GM18498 (cell line): ENCODE measurements at regions not wholly inside any gene's neighbourhood (a gene's known extent, or its start where the extent isn't known, plus 50 kb on each side); places are given as distances from the start of the nearest gene placed in this dataset.
"Not testable (repeated sequence)": the region's sequence is repeated elsewhere in the genome, so short reads cannot be mapped to it uniquely, and the experiment has no call there.

Source experiments
- ATAC-seq: cut with Tn5 transposase; IDR thresholded peaks from one replicate; pipeline ENCODE4 v1.9.1; 2021; ENCODE audit warnings: mild to moderate bottlenecking, moderate library complexity; ENCODE audit not compliant: unreplicated experiment

DNA sequence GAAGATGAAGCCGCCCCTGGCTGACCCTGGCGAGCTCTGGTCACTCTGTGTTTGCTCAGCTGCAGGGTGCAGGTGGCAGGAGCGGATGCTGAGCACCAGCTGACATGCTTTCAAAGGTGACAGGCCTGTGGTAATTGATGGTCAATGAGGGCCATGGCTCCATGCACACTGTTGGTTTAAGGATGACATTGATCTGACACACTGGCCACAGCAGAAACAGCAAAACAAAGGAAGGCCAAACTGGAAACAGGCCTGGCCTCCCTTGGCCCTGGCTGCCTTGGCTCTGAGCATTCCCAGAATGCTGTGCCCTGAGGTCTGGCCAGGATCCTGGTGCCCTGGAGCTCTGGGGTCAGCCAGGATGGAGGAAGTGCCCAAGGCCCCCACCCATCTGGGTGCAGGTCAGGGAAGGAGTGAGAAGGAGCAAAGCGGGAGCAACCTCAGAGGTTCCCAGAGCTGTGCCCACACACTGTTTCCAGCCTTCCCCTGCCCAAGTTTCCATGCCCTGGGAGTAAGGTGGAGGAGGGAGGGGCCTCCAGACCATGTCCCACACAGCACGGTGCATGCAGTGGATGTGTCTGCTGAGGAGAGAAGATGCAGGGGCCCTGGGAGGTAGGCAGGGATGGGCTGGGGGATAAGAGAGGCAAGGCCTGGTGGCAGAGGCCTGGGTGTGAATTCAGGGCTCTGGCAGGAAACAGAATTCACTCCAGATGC lies 302.2 kb downstream of the RPS24 start:
- no peak for ATAC-seq

DNA sequence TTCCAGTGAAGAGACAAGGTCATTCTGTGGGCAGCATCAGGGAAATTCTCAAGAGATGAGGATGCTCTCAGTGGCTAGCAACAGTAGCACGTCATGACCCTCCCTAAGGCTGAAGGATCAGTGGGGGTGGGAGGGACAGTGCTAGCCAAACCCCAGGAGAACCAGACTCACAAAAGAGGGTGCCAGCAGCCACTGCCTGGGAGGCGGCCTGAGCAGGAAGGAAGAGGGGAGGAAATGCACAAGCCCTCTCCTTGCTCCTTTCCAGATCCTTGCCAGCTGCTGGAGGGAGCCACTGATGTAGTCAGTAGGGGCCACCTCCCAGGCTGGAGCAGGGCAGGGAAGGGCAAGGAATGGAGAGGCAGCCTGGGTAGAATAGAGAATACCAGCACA lies 302.7 kb downstream of the RPS24 start:
- ATAC-seq = no peak

DNA sequence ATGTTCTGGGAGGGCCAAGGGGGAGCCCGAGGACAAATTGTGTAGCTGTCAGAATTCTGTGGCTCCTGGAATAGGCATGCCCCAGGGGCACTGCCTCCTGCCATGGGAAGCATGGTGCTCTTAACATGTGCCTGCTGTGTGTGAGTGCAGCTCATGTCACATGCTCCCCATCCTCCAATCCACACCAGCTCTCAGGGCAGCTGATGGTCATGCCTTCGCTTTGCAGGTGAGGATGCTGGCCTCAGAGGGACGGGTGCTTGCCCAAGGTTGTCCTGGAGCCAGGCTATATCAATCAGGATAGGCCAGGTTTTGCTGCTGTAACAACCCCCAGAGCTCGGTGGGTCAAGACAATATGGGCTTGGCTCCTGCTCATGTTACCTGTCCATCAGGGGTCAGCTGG lies 303.4 kb downstream of the RPS24 start:
- no peak for ATAC-seq

DNA sequence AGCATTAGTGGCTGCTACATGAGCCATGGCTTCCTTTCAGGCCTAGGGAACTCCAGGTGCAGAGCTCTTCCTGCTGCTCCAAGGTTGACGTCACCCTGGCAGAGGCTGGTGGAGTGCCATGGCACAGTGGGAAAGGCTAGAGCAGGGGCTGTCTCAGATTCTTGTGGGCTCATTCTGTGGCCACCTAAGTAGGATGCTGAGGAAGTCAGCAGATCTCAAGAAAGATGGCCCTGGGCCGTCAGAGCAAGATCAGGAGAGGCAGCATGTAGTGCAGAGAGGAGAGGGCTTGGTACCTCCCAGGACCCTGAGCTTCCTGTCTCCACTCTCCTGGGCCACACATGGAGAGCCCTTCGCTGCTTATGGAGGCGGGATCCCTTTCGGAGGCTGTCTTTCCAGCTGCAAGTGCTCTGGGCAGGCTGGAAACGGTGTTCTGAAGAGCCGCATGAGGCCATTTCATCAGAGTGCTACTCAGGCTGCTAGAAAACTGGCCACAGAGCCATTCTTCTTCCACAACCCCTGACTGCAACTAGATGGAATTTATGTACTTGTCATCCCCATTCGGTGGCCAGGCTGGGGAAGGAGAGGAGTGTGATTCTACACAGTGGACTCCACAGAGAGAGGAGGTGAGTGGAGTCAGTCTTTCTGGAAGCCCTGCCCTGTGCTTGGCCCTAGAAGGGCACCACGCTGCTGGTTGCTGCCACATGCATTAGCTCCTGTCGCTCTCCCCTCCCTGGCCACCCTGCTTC lies 304.2 kb downstream of the RPS24 start:
- ATAC-seq = no peak

DNA sequence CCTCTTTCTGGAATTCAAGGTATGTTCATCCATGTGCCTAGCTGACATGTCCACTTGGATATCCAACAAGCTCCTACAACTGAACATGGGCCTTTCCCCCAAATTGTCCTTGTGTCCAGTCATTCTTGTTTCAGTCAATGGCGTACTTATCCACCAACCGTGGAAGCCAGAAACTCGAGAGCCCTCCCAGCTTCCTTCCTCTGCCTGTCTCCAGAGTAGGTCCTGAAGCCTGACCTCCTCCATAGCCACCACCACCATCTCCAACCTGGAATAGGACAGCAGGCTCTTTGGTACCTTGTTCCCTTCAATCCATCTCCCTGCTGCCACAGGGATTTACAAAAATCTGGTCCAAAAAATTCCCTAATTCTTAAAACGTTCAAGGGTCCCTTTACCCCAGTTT lies 305.1 kb downstream of the RPS24 start:
- no peak for ATAC-seq

DNA sequence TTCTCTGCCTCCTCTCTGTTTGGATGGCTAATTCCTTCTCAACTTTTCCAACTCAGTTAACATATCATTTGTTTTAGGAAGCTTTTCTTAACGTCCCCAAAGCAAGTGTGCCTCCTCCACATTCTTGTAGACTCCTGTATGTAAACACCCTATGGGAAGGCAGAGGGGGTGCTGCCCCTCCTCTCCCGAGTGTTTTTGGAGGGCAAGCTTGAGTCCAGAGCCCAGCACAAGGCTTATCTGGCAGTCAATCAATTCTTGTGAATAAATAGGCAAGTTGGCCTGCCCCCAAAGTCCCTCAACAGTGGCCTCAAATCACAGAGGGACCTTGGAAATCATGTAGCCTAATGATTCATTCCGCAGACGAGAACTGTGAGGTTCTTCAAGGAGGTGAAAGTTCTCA lies 305.6 kb downstream of the RPS24 start:
- ATAC-seq = no peak

DNA sequence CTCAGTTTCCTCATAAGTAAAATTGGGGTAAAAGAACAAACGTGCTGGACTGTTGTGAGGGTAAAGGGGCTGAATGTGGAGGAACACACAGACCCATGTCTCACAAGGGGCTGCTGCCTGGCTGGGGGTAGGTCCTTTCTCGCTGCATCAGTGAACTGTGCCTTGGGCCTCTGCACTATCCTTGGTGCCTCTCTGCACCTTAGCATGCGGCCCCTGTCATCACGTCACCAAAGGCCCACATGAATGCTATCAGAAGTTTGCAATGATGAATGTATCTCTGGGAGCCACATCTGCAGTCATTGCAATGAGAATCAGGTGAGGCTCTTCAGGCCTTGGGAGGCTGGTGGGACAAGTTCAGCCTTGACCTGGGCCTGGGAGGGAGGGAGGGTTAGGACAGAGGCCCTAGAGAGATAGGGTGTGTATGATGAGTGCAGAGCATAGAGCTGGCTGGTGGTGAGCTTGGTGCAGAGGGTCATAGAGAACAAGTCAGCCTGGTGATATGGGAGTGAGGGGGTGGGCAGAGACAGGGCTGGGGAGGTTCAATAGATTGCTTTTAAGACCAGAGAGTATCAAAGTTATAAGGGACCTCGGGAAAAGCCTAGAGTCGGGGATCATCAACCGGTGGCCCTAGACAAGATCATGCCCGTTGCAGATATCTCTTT lies 308.4 kb downstream of the RPS24 start:
- no peak for ATAC-seq

DNA sequence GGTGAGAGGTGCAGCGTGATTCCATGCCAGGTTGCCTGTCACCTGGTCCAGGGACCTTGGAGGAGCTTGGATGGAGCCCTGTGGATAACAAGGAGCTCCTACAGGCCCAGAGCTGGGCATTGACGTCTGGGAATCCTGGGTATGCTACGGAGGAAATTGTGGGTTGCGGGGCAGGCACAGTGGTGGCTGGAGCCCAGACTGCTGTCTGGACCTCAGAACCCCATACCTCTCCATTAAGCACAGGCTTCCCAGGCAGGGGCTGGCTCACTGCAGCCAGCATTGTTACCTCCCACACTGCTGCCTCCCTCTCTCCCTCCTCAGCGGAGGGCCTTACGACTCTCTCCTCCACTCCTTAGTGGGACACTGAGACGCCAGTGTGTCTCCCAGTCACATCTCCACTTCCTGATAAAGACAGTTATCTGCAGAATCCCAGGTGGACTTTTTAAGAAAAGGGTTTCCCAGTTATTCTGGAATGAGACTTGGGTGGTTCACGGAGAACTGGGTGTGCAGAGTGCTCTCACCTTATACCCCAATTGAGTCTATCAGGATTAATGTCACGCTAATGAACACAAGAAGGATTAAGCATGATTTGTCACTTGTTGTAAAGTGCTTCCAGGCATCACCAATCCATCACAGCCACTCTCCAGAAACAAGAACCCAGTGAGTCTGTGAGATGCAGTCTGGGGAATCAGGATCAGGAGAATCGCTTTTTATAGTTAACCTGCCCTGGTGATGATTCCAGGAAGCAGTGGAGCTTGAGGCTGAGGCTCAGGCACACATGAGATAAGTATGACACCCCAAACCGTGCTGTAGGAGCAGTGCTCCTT lies 309.4 kb downstream of the RPS24 start:
- no peak for ATAC-seq

DNA sequence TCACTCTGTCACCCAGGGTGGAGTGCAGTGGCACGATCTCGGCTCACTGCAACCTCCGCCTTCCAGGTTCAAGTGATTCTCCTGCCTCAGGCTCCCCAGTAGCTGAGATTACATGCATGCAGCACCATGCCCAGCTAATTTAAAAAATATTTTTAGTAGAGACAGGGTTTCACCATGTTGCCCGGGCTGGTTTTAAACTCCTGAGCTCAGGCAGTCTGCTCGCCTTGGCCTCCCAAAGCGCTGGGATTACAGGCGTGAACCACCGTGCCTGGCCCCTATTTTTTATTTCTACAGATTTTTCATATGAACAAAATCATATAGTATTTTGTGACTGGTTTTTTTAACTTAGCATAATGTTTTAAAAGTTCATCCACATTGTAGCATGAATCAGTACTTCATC lies 310.6 kb downstream of the RPS24 start:
- not testable (repeated sequence) for ATAC-seq

DNA sequence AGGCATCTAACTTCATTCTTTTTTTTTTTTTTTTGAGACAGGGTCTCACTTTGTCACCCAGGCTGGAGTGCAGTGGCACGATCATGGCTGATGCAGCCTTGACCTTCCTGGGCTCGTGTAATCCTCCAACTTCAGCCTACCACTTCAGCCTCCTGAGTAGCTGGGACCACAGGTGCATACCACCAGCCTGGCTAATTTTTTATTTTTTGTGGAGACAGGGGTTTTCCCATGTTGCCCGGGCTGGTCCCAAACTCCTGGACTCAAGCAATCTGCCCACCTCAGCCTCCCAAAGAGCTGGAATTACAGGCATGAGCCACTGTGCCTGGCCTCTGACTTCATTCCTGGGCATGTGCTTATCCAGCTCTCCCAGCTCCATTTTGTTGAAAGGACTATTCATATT lies 311.9 kb downstream of the RPS24 start:
- ATAC-seq = not testable (repeated sequence)

DNA sequence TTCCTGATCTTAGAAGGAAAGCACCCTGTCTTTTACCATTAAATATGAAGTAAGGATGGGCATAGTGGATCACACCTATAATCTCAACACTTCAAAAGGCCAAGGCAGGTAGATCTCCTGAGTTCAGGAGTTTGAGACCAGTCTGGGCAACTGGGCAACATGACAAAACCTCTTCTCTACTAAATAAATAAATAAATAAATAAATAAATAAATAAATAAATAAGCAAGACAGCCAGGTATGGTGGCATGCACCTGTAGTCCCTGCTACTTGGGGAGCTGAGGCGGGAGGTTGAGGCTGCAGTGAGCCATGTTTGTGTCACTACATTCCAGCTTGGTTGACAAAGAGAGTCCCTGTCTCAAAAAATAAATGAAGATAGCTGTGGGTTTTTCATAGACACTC lies 313.1 kb downstream of the RPS24 start:
- ATAC-seq = no peak

DNA sequence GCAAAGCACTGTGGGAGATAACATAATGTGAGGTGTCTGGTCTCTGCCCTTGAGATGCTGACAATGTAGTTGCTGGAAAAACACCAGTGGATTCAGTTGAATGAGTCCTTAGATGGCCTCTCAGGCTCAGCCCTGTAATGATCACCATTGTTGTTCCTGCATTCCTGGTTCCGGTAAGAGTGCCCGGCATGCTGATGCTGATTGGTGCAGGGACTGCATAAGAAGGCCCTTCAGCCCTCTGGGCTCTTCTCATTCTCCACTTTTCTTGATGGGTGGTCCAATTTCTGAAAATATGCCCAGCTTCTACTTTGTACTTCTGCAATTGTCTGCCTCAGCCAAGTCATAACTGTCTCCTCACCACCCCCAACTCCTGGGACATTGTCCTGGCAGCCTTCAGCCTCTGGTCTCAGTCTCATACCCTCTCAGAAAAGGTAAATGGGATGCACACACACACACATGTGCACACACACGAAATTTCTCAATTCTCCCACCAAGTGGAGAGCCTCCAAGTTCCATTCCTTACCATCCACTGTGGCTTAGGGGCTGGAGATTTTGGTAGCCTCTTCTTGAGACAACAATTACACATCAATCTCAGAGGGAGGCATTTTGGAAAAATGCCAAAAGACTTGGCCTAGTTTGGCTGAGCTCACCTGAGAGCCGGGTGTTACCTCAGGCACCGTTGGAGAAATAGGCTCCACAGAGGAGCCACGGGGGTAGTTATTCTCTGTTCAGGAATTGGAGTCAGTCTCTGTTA lies 314.9 kb downstream of the RPS24 start:
- ATAC-seq = no peak

DNA sequence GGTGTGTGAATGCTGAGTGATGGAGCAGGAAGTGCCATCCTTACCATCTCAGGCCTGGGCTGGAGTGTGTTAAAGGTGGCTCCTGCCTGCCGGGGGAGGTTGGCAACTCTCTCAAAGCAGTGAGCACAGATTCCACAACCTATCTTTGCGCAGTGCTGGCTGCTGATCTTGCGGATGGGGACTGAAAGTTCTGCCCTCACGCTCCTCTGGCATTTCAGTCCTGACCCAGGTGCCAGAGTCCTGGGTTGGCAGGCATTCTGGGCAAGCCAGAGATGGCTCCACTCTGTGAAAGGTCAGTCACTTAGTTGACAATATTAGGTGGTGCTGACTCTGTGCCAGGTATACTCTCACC lies 315.5 kb downstream of the RPS24 start:
- no peak for ATAC-seq

DNA sequence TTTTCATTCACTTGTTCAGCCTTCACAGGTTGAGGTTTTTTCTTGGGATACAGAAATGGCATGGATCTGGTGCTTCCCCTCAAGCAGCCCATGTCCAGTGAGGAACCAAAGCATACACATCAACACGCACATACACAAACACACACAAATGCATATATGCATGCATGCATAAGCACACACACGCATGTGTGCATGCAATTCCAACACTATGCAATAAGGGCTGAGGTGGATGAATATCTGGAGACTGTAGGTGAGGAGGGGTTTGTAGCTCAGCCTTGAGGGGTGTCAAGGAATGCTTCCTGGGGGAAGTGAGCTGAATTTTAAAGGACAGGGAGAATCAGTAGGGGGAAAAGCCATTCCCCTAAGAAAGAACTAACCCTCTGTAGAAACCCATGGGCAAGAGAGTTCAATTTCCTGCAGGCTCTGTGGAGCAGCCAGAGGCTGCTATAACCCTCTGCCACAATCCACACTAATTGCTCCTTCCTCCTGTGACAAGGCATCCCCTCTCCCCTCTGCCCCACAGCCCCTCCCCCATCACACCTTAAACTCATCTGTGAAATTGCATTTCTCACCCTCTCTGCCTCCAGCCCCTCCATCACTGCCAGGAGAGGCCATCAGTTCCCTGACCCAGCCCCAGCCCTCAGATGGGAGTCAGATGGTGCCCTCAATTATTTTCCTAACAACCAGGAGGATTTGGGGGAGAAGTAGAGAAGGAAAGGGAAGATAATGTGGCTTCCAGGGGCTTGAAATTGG lies 316.4 kb downstream of the RPS24 start:
- ATAC-seq = no peak

DNA sequence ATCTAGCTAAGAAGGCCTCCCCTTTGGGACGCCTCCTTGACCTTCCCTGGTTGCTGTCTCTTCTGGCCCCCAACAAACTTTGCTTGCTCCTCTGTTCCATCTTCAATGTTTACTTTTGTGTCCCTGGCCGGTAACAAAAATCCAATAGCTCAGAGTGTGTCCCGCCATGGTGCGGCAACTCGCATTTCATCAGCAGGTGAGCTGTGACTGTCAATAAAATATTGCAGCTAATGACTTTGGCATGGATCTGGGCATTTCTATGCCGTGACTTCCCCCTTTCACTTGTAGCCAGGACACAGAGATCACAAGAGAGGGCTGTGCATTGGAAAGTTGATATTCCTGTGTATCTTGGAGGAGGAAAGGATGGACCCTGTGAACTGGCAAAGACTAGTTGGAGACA lies 317.6 kb downstream of the RPS24 start:
- ATAC-seq = no peak

DNA sequence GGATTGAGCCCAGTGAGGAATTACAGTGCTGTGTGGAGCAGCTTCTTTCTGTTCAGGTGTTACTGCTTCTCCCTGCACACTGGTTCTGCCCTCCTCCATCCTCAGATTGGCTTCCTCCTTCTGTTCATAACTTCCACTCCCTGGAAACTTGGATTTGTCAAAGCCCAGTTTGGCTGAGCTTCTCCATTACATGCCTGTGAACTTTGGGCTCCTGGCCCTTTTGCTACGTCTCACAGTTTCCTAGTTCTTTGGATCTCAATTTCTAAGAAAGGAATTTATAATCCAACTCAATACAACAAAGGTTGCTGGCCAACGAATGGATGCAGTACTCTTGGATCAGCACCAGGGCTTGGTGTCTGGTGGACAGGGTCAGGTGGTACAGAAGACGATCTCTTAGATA lies 318.1 kb downstream of the RPS24 start:
- ATAC-seq = no peak

DNA sequence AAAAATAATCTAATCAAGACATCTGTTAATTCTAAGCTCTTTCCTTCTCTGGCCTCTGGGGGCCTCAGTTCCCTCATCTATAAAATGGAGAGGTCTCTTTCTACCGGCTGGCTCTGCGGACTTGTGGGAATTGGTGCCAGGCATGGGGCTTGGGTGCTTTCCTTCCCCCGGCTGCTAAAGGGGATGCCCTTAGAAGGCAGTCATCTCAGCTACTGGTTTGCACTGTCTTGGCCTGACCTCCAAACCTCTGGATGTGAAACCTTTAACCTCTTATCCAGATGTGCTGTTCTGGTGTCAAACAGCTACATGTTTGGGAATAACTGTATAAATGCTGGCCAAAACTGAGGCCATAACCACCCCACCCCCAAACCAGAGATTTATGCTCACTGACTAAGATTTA lies 320.0 kb downstream of the RPS24 start:
- ATAC-seq = no peak

DNA sequence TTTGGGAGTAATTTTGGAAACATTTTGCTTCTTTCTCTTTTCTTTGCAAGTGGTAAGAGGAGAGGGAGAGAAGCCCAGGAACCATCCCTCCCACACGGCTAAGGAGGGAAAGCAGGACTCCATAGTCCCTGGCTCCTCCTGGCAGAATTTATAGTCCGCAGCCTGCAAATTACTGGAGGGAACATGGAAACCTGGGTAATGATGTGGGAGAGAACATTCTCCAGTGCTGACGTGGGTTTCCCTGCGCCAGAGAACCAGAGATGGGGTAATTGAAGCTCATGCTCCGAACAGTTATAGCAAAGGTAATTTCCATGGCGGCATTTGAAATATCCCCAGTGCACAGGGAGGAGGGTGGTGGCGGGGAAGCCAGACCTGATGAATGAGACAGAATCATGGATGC lies 320.4 kb downstream of the RPS24 start:
- no peak for ATAC-seq

DNA sequence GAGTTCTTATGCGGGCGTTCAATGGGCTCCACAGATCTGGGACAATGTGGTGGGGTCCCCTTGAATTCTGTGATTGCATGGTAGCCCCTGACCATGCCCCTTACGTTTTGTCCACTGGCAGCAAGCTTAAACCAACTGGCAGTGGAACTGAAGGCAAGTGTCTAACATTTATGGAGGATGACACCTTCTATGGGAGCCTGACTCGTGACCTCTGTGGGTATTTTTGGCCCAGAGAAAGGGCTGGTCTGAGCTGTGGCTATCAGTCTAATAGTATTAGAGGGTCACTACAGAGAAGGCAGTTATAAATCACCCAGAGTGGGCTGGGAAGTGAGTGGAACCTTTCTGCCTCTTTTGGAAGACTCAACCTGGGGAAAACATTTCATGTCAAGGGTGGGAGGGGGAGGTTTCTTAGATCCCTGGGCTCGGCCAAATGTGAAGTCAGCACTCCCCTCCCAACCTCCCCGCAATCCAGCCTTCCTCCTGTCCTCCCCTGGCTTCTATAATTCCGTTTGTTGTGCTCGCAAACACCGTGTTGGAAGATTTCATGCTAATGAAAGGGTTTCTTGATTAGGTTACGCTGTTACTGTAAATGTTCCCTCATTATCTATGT lies 322.7 kb downstream of the RPS24 start:
- no peak for ATAC-seq
